H1 (cell line): ENCODE measurements at regions not wholly inside any gene's neighbourhood (a gene's known extent, or its start where the extent isn't known, plus 50 kb on each side); places are given as distances from the start of the nearest gene placed in this dataset.

Experiments
- CTCF ChIA-PET: fragments of 300-600 bp; sonication (Branson Sonifier 250); formaldehyde crosslinking; loops from one replicate; lab custom pipeline; 2021; ENCODE audit not compliant: partially characterized antibody; lab: Charles Lee
- POLR2A ChIA-PET: fragments of 300-600 bp; sonication (Branson Sonifier 250); formaldehyde crosslinking; loops from one replicate; lab custom pipeline; 2021; ENCODE audit warnings: inconsistent platforms; ENCODE audit not compliant: partially characterized antibody; lab: Charles Lee
- DNase-seq, 2 experiments: peaks; one replicate each; pipeline versions ENCODE4 v3.0.0 to v3.0.0-alpha.2; 2010 to 2022; ENCODE audit warnings: low spot score in 2 of 2, low read depth in 1 of 2, mixed read lengths in 1 of 2
- FAIRE-seq: peaks from 2 replicates; lab custom pipeline; 2011; peaks lifted over from hg19 to GRCh38; lab: Jason Lieb, UNC
- H2AFZ ChIP-seq: 2 replicates; pipeline ENCODE4 v1.8.1; 2012; ENCODE audit warnings: low read length, inconsistent platforms
- H2AK5ac ChIP-seq: 2 replicates; pipeline ENCODE4 v1.6.1; 2013; ENCODE audit warnings: low read depth, low read length
- H2BK120ac ChIP-seq: replicated peaks from 2 replicates; pipeline ENCODE3; 2013; ENCODE audit warnings: low read depth, low read length, inconsistent platforms
- H2BK12ac ChIP-seq: 2 replicates; pipeline ENCODE4 v1.6.1; 2013; ENCODE audit warnings: low read depth, low read length
- H2BK15ac ChIP-seq: 2 replicates; pipeline ENCODE4 v1.6.1; 2013; ENCODE audit warnings: low read length
- H2BK20ac ChIP-seq: 2 replicates; pipeline ENCODE4 v1.6.1; 2013; ENCODE audit warnings: low read length
- H2BK5ac ChIP-seq: 2 replicates; pipeline ENCODE4 v1.6.1; 2013; ENCODE audit warnings: low read depth, low read length
- H3K14ac ChIP-seq: 2 replicates; pipeline ENCODE4 v1.6.1; 2013; ENCODE audit warnings: inconsistent platforms; ENCODE audit not compliant: insufficient read length
- H3K18ac ChIP-seq: 2 replicates; pipeline ENCODE4 v1.6.1; 2013; ENCODE audit warnings: low read length; ENCODE audit errors: extremely low read depth
- H3K23ac ChIP-seq: 2 replicates; pipeline ENCODE4 v1.6.1; 2013; ENCODE audit warnings: inconsistent platforms; ENCODE audit not compliant: insufficient read length
- H3K23me2 ChIP-seq: 2 replicates; pipeline ENCODE4 v1.6.1; 2013; ENCODE audit warnings: low read depth, low read length
- H3K27ac ChIP-seq: 2 replicates; pipeline ENCODE4 v1.6.1; 2011; ENCODE audit warnings: low read depth, low read length, inconsistent platforms
- H3K27me3 ChIP-seq, 4 experiments: replicated peaks in 1 of 4; 1 replicate in 1 of 4; 2 replicates in 3 of 4; pipeline versions ENCODE4 v1.6.1 to v1.8.1; 2011 to 2013; ENCODE audit warnings: low read length in 3 of 4, mild to moderate bottlenecking in 3 of 4, inconsistent platforms in 2 of 4, mixed read lengths in 2 of 4, moderate library complexity in 1 of 4; ENCODE audit not compliant: control insufficient read depth in 3 of 4, insufficient read depth in 3 of 4; ENCODE audit errors: extremely low read depth in 1 of 4
- H3K36me3 ChIP-seq, 4 experiments: 2 replicates each; pipeline versions ENCODE4 v1.6.1 to v1.8.1; 2011 to 2013; ENCODE audit warnings: mild to moderate bottlenecking in 4 of 4, low read length in 3 of 4, moderate library complexity in 2 of 4, control low read depth in 1 of 4, inconsistent platforms in 1 of 4; ENCODE audit not compliant: insufficient read depth in 4 of 4, control insufficient read depth in 2 of 4
- H3K4ac ChIP-seq: replicated peaks from 2 replicates; pipeline ENCODE3; 2013; ENCODE audit warnings: low read length, low read depth, mixed read lengths, inconsistent platforms; ENCODE audit not compliant: insufficient read length
- H3K4me1 ChIP-seq, 4 experiments: replicated peaks in 1 of 4; 1 replicate in 1 of 4; 2 replicates in 3 of 4; pipeline versions ENCODE4 v1.6.1 to v1.8.1; 2011 to 2013; ENCODE audit warnings: low read length in 3 of 4, inconsistent platforms in 2 of 4, mixed read lengths in 1 of 4; ENCODE audit not compliant: insufficient read depth in 4 of 4, control insufficient read depth in 3 of 4
- H3K4me2 ChIP-seq, 2 experiments: 2 replicates each; pipeline versions ENCODE4 v1.6.1 to v1.8.1; 2011 to 2013; ENCODE audit warnings: low read depth in 2 of 2, low read length in 2 of 2, control low read depth in 1 of 2, inconsistent platforms in 1 of 2, mild to moderate bottlenecking in 1 of 2; ENCODE audit not compliant: insufficient read depth in 1 of 2
- H3K4me3 ChIP-seq, 4 experiments: fragments of 200-600, 300-600 bp in 1 of 4; sonication (generic), shearing (Covaris generic), sonication (Bioruptor Twin) in 1 of 4; 2 replicates each; pipeline versions ENCODE4 v1.5.1 to v1.8.1; 2011 to 2016; ENCODE audit warnings: low read length in 4 of 4, low read depth in 3 of 4, control low read depth in 2 of 4, inconsistent platforms in 2 of 4, mild to moderate bottlenecking in 2 of 4, mixed read lengths in 1 of 4, moderate library complexity in 1 of 4; ENCODE audit not compliant: insufficient read depth in 2 of 4; ENCODE audit errors: extremely low read depth in 1 of 4
- H3K56ac ChIP-seq: replicated peaks from 2 replicates; pipeline ENCODE3; 2013; ENCODE audit warnings: low read depth, mild to moderate bottlenecking, mixed read lengths, low read length, inconsistent platforms; ENCODE audit not compliant: insufficient read length
- H3K79me1 ChIP-seq: 2 replicates; pipeline ENCODE4 v1.6.1; 2013; ENCODE audit warnings: low read depth, low read length, control low read depth
- H3K79me2 ChIP-seq, 2 experiments: 2 replicates each; pipeline versions ENCODE4 v1.6.1 to v1.8.1; 2012 to 2013; ENCODE audit warnings: low read length in 2 of 2, mild to moderate bottlenecking in 2 of 2, inconsistent platforms in 1 of 2; ENCODE audit not compliant: insufficient read depth in 2 of 2, control insufficient read depth in 1 of 2
- H3K9ac ChIP-seq, 4 experiments: replicated peaks in 1 of 4; 1 replicate in 1 of 4; 2 replicates in 3 of 4; pipeline versions ENCODE4 v1.6.1 to v1.8.1; 2011 to 2013; ENCODE audit warnings: low read depth in 3 of 4, low read length in 3 of 4, control low read depth in 2 of 4, mild to moderate bottlenecking in 2 of 4, moderate library complexity in 2 of 4, inconsistent platforms in 1 of 4; ENCODE audit errors: extremely low read depth in 1 of 4
- H3K9me3 ChIP-seq, 2 experiments: 2 replicates each; pipeline versions ENCODE4 v1.6.1 to v1.8.1; 2012 to 2013; ENCODE audit warnings: mild to moderate bottlenecking in 2 of 2, moderate library complexity in 2 of 2, control low read depth in 1 of 2, inconsistent platforms in 1 of 2, low read depth in 1 of 2, low read length in 1 of 2, mixed read lengths in 1 of 2; ENCODE audit not compliant: insufficient read depth in 2 of 2
- H4K20me1 ChIP-seq, 2 experiments: replicated peaks in 1 of 2; 2 replicates each; pipeline versions ENCODE3 to v1.8.1; 2011 to 2013; ENCODE audit warnings: inconsistent platforms in 2 of 2, low read length in 2 of 2, mild to moderate bottlenecking in 1 of 2; ENCODE audit not compliant: insufficient read depth in 2 of 2, control insufficient read depth in 1 of 2
- H4K5ac ChIP-seq: 2 replicates; pipeline ENCODE4 v1.6.1; 2013; ENCODE audit warnings: low read length, low read depth, mixed read lengths, inconsistent platforms; ENCODE audit not compliant: insufficient read length
- H4K8ac ChIP-seq: 2 replicates; pipeline ENCODE4 v1.8.0; 2013; ENCODE audit warnings: mild to moderate bottlenecking, moderate library complexity, low read length, inconsistent platforms; ENCODE audit not compliant: insufficient read depth; ENCODE audit errors: extremely low read depth
- H4K91ac ChIP-seq: replicated peaks from 2 replicates; pipeline ENCODE3; 2013; ENCODE audit warnings: low read length, mixed read lengths, inconsistent platforms; ENCODE audit not compliant: insufficient read length
- ASH2L ChIP-seq: fragments of 200-600, 300-600 bp; sonication (generic); IDR thresholded peaks from one replicate; pipeline ENCODE4 v1.7.1; 2017; ENCODE audit warnings: low read length
- CEBPB ChIP-seq: IDR thresholded peaks from 2 replicates; pipeline ENCODE4 v1.6.1; 2012; ENCODE audit warnings: low read depth, low read length
- CHD1 ChIP-seq: IDR thresholded peaks from 2 replicates; pipeline ENCODE4 v1.6.1; 2012; ENCODE audit warnings: low read depth, low read length, improper control_type of control experiment
- CREB1 ChIP-seq: IDR thresholded peaks from 2 replicates; pipeline ENCODE4 v1.6.1; 2012; ENCODE audit warnings: inconsistent platforms
- EZH2 ChIP-seq: fragments of 200-600 bp; sonication (generic); IDR thresholded peaks from 2 replicates; pipeline ENCODE4 v1.7.1; 2012; ENCODE audit warnings: low read depth, mild to moderate bottlenecking, moderate library complexity, low read length, inconsistent platforms; ENCODE audit not compliant: severe bottlenecking
- FOSL1 ChIP-seq: IDR thresholded peaks from 2 replicates; pipeline ENCODE4 v1.6.1; 2011; ENCODE audit warnings: mild to moderate bottlenecking, low read depth, low read length, moderate library complexity; ENCODE audit not compliant: insufficient read depth
- SAP30 ChIP-seq: fragments of 300-600 bp; sonication (generic); IDR thresholded peaks from 2 replicates; pipeline ENCODE4 v1.7.1; 2012; ENCODE audit warnings: low read length, moderate library complexity, mild to moderate bottlenecking, inconsistent platforms; ENCODE audit not compliant: insufficient read depth, insufficient replicate concordance
- SIRT6 ChIP-seq: IDR thresholded peaks from one replicate; pipeline ENCODE4 v1.7.1; 2012; ENCODE audit warnings: low read length, inconsistent platforms
- TBP ChIP-seq: IDR thresholded peaks from 2 replicates; pipeline ENCODE4 v1.6.1; 2011; ENCODE audit warnings: low read depth, low read length, improper control_type of control experiment
- ZNF274 ChIP-seq: IDR thresholded peaks from 2 replicates; pipeline ENCODE4 v1.7.0; 2012; ENCODE audit warnings: low read length, borderline replicate concordance; ENCODE audit errors: extremely low read depth
- WGBS, 2 experiments: shearing (Covaris generic) in 1 of 2; methylation state at CpG; one replicate each; pipeline versions ENCODE4 v1.1.6 to v1.1.7; 2013 to 2015; ENCODE audit warnings: low lambda C conversion rate in 2 of 2, mixed read lengths in 2 of 2, inconsistent platforms in 1 of 2, low coverage in 1 of 2, missing lambda C conversion rate in 1 of 2; ENCODE audit not compliant: insufficient replicate concordance in 2 of 2, insufficient coverage in 1 of 2, insufficient read length in 1 of 2; ENCODE audit errors: extremely low coverage in 1 of 2, missing lambda C conversion rate in 1 of 2; 5-methylcytosine and 5-hydroxymethylcytosine counted together

- no peak overlapping the region for H4K91ac ChIP-seq
- FAIRE-seq (no peak), DNase-seq (no peak)
- no peak overlapping the region for H3K56ac ChIP-seq
- 82% methylated on average over 2 of the region's 2 CpGs; no CpG with 5 or more reads in 1 of the 2 experiments for WGBS, 2 experiments
- no peak overlapping the region for H3K23ac ChIP-seq
- TF ChIP-seq CHD1 = no peak
- TF ChIP-seq ZNF274 = no peak
- TF ChIP-seq CREB1 = no peak
- no peak for TF ChIP-seq SAP30
- TF ChIP-seq CEBPB = no peak
- no peak for TF ChIP-seq SIRT6
- no peak for TF ChIP-seq ASH2L
- no peak for TF ChIP-seq TBP
- no peak for TF ChIP-seq EZH2
- no peak for TF ChIP-seq FOSL1
- no peaks in the 10 kb centered on the region for H3K36me3 ChIP-seq
- no peak overlapping the region for H2BK15ac ChIP-seq
- H3K23me2 ChIP-seq = no peaks in the 10 kb centered on the region
- H3K9me3 ChIP-seq = peaks cover 3 to 10% of the 10 kb centered on the region in 2 experiments; a peak in 2 of 4 replicates
- H3K18ac ChIP-seq = no peak overlapping the region
- H2AK5ac ChIP-seq = no peak overlapping the region
- H3K4me1 ChIP-seq = no peaks in the 10 kb centered on the region
- H3K79me1 ChIP-seq = no peaks in the 10 kb centered on the region
- H2BK20ac ChIP-seq = no peak overlapping the region
- H2BK5ac ChIP-seq = no peak overlapping the region
- H4K20me1 ChIP-seq = no peaks in the 10 kb centered on the region
- H3K27me3 ChIP-seq = no peaks in the 10 kb centered on the region
- H3K14ac ChIP-seq = no peak overlapping the region
- ChIA-PET POLR2A (no interaction called here), CTCF (interaction anchor here (0.8 to 0.9 kb wide), 2 partner anchors 9 to 144 kb away, joined by 3 read pairs; no protein-coding TSS in a partner anchor)
- H3K4me2 ChIP-seq = no peak overlapping the region
- H4K8ac ChIP-seq = no peak overlapping the region
- H2BK120ac ChIP-seq = no peak overlapping the region
- H3K9ac ChIP-seq = no peak overlapping the region
- no peak overlapping the region for H3K27ac ChIP-seq
- H3K79me2 ChIP-seq = no peaks in the 10 kb centered on the region
- H3K4ac ChIP-seq = no peak overlapping the region
- H2AFZ ChIP-seq = no peak overlapping the region
- H2BK12ac ChIP-seq = no peak overlapping the region
- no peak overlapping the region for H4K5ac ChIP-seq
- H3K4me3 ChIP-seq = no peak overlapping the region
These were observed 416.8 kb upstream of the HNRNPA3 start for GRCh38 chr2:176795823-176796222.
